ENCODE measurements at regions not wholly inside any gene's neighbourhood (a gene's known extent, or its start where the extent isn't known, plus 50 kb on each side); places are given as distances from the start of the nearest gene placed in this dataset.

- intact Hi-C loops (cut with DNase I): no loop called here
- no peak for DNase-seq (ENCODE audit: low spot score)
Observed at GRCh38 chr20:50415021-50415515, 95.1 kb upstream of the PTPN1 start.

- peak; percentile 100 for DNase-seq (ENCODE audit: low spot score)
- intact Hi-C loops (cut with DNase I): no loop called here
Observed at GRCh38 chr20:50415516-50416268, 94.5 kb upstream of the PTPN1 start.

- DNase-seq (ENCODE audit: low spot score): no peak
- intact Hi-C loops (cut with DNase I): no loop called here
Observed at GRCh38 chr20:50416269-50417022, 93.7 kb upstream of the PTPN1 start.

- intact Hi-C loops (cut with DNase I): no loop called here
Observed at GRCh38 chr20:50417023-50417329, 93.2 kb upstream of the PTPN1 start.

GRCh38 chr20:50417484-50418235, 92.5 kb upstream of the PTPN1 start:
- DNase-seq (ENCODE audit: low spot score): no peak
- intact Hi-C loops (cut with DNase I): no loop called here

More at GRCh38 chr20:50417023-50417329, 93.2 kb upstream of the PTPN1 start:
- DNase-seq (ENCODE audit: low spot score): no peak

GRCh38 chr20:50418890-50419642, 91.1 kb upstream of the PTPN1 start:
- DNase-seq (ENCODE audit: low spot score): no peak
- intact Hi-C loops (cut with DNase I): no loop called here

- intact Hi-C loops (cut with DNase I): no loop called here
- no peak for DNase-seq (ENCODE audit: low spot score)
Observed at GRCh38 chr20:50420380-50420779, 89.8 kb upstream of the PTPN1 start.

- intact Hi-C loops (cut with DNase I): no loop called here
- DNase-seq (ENCODE audit: low spot score): no peak
Observed at GRCh38 chr20:50421356-50422340, 88.5 kb upstream of the PTPN1 start.

GRCh38 chr20:50423758-50424157, 86.4 kb upstream of the PTPN1 start:
- intact Hi-C loops (cut with DNase I): no loop called here
- DNase-seq (ENCODE audit: low spot score): no peak

- intact Hi-C loops (cut with DNase I): loop anchor here in 1 of 2 donors (5.0 kb wide), 1 partner anchor 1063 kb away; no protein-coding TSS in a partner anchor
- DNase-seq (ENCODE audit: low spot score): no peak
Observed at GRCh38 chr20:50425076-50425475, 85.1 kb upstream of the PTPN1 start.

GRCh38 chr20:50426866-50427718, 83.1 kb upstream of the PTPN1 start:
- intact Hi-C loops (cut with DNase I): loop anchor here in 1 of 2 donors (5.0 kb wide), 1 partner anchor 1065 kb away; no protein-coding TSS in a partner anchor
- no peak for DNase-seq (ENCODE audit: low spot score)

GRCh38 chr20:50427719-50428083, 82.5 kb upstream of the PTPN1 start:
- peak; percentile 84 for DNase-seq (ENCODE audit: low spot score)
- intact Hi-C loops (cut with DNase I): loop anchor here in 1 of 2 donors (5.0 kb wide), 1 partner anchor 1065 kb away; no protein-coding TSS in a partner anchor

GRCh38 chr20:50428097-50428828, 81.9 kb upstream of the PTPN1 start:
- intact Hi-C loops (cut with DNase I): loop anchor here in 1 of 2 donors (5.0 kb wide), 1 partner anchor 1066 kb away; no protein-coding TSS in a partner anchor
- DNase-seq (ENCODE audit: low spot score): no peak

GRCh38 chr20:50429412-50429811, 80.8 kb upstream of the PTPN1 start:
- intact Hi-C loops (cut with DNase I): loop anchor here in 1 of 2 donors (5.0 kb wide), 1 partner anchor 1067 kb away; no protein-coding TSS in a partner anchor

GRCh38 chr20:50431066-50431450, 79.1 kb upstream of the PTPN1 start:
- intact Hi-C loops (cut with DNase I): no loop called here
- no peak for DNase-seq (ENCODE audit: low spot score)

More at GRCh38 chr20:50429412-50429811, 80.8 kb upstream of the PTPN1 start:
- no peak for DNase-seq (ENCODE audit: low spot score)

GRCh38 chr20:50433001-50433761, 77.0 kb upstream of the PTPN1 start:
- DNase-seq (ENCODE audit: low spot score): no peak
- intact Hi-C loops (cut with DNase I): no loop called here

Measured in posterior vena cava (tissue), 2 donors.